ENCODE measurements at regions not wholly inside any gene's neighbourhood (a gene's known extent, or its start where the extent isn't known, plus 50 kb on each side); places are given as distances from the start of the nearest gene placed in this dataset.

DNA sequence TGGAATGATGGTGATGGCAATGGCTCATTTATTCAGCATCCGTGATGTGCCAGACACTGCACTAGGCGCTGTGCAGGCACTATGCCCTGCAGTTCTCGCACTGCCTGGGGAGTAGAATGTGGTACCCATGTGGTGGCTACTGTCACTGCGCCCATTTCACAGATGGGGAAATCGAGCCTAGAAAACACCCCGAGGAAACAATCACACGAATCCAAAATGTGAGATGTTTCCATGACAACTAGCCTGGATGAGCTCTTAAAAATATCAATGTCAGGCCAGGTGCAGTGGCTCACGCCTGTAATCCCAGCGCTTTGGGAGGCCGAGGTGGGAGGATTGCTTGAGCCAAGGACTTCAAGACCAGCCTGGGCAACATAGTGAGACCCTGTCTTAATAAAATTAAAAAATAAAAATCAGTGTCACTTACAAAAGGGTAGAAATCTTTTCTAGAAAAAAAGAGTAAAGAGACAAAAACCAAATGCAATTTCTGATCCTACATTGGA lies 57.9 kb upstream of the TNRC6A start:
- peaks cover 8 to 35% of the 10 kb centered on the region in 2 experiments for H3K27me3 ChIP-seq (ENCODE audit: control insufficient read depth in 2 of 2, insufficient read depth in 2 of 2, low read length in 2 of 2)
- H4K20me1 ChIP-seq (replicated peaks; ENCODE audit: control insufficient read depth, insufficient read depth, low read length), result 0 out of 2 replicates have a peak, but pooled peaks cover 2% of the 10 kb centered on the region
- no peak overlapping the region for H3K4me2 ChIP-seq (ENCODE audit: insufficient read depth, low read length)
- BruUV-seq (replicated peaks), result no TSS peak
- H3K79me2 ChIP-seq (ENCODE audit: control insufficient read depth, insufficient read depth, low read length), result no peaks in the 10 kb centered on the region
- H3K27ac ChIP-seq (ENCODE audit: extremely low read depth, low read depth, low read length), result no peak overlapping the region
- in situ Hi-C loops (cut with MboI), result no loop called here
- H3K9ac ChIP-seq (ENCODE audit: insufficient read depth in 1 of 2, low read depth in 2 of 2, low read length in 2 of 2), result no peak overlapping the region
- ChIA-PET POLR2A (no interaction called here), CTCF (ENCODE audit: low intra/inter-chr PET ratio) (no interaction called here)
- no peaks in the 10 kb centered on the region for H3K36me3 ChIP-seq (ENCODE audit: control insufficient read depth, insufficient read depth, low read length)
- no peaks in the 10 kb centered on the region for H3K9me3 ChIP-seq (replicated peaks; ENCODE audit: control insufficient read depth, insufficient read depth, low read depth, low read length)
- no peak overlapping the region for H2AFZ ChIP-seq (ENCODE audit: low read depth, low read length)
- intact Hi-C loops (cut with micrococcal nuclease), result no loop called here
- H3K9me1 ChIP-seq (ENCODE audit: control insufficient read depth, insufficient read depth, low read length), result no peaks in the 10 kb centered on the region
- WGBS (ENCODE audit: insufficient coverage, low coverage, missing lambda C conversion rate), result 2% methylated on average over 10 of the region's 10 CpGs
- ATAC-seq (no peak), FAIRE-seq (no peak), DNase-seq (ENCODE audit: extremely low read depth in 1 of 4, low spot score in 3 of 4) (no peak)
- no peak overlapping the region for H3K4me3 ChIP-seq
- no peaks in the 10 kb centered on the region; a peak in 1 of 5 replicates for H3K4me1 ChIP-seq (replicated peaks in 1 of 2; ENCODE audit: control insufficient read depth in 2 of 2, insufficient read depth in 2 of 2, low read length in 2 of 2)
- TF ChIP-seq ADNP (tag; IDR thresholded peaks at IDR 0.05) (peak; percentile 33; the same call in 1 of the 2 replicates), BCOR (IDR thresholded peaks at IDR 0.05) (peak; percentile 65), BRD9 (IDR thresholded peaks at IDR 0.05; ENCODE audit: low read depth, partially characterized antibody) (no peak), POU5F1 (IDR thresholded peaks at IDR 0.05; ENCODE audit: borderline replicate concordance, low read depth, low read length, partially characterized antibody) (no peak), ZNF133 (CRISPR knock-in tag; IDR thresholded peaks at IDR 0.05) (no peak), AFF4 (CRISPR knock-in tag; IDR thresholded peaks at IDR 0.05) (no peak), ATF7 (IDR thresholded peaks at IDR 0.05) (no peak), TCF7L2 (IDR thresholded peaks at IDR 0.05; ENCODE audit: low read depth, low read length) (no peak), SMARCA5 (IDR thresholded peaks at IDR 0.05) (peak; percentile 20; the same call in 1 of the 2 replicates), KDM1A (IDR thresholded peaks at IDR 0.05) (peak; percentile 32 to 57; a peak in 2 of 4 replicates), HNRNPH1 (optimal IDR thresholded peaks at IDR 0.05; ENCODE audit: low read depth, low read length) (no peak), SAP30 (IDR thresholded peaks at IDR 0.05; ENCODE audit: borderline replicate concordance, insufficient read depth, low read depth, low read length, poor library complexity, severe bottlenecking) (no peak), GATAD2B (IDR thresholded peaks at IDR 0.05; ENCODE audit: borderline replicate concordance) (no peak), ZNF121 (CRISPR knock-in tag; conservative IDR thresholded peaks at IDR 0.05) (peak; percentile 66), ZNF79 (CRISPR knock-in tag; IDR thresholded peaks at IDR 0.05; ENCODE audit: low read depth) (no peak)
- TF ChIP-seq, protein P1, sequence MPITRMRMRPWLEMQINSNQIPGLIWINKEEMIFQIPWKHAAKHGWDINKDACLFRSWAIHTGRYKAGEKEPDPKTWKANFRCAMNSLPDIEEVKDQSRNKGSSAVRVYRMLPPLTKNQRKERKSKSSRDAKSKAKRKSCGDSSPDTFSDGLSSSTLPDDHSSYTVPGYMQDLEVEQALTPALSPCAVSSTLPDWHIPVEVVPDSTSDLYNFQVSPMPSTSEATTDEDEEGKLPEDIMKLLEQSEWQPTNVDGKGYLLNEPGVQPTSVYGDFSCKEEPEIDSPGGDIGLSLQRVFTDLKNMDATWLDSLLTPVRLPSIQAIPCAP (CRISPR knock-in tag; IDR thresholded peaks at IDR 0.05; ENCODE audit: borderline replicate concordance), result no peak
